GM10248 (cell line): ENCODE measurements at regions not wholly inside any gene's neighbourhood (a gene's known extent, or its start where the extent isn't known, plus 50 kb on each side); places are given as distances from the start of the nearest gene placed in this dataset.

Experiments used
- CTCF ChIA-PET: fragments of 300-600 bp; sonication (Branson Sonifier 250); formaldehyde crosslinking; extraction: SDS; loops from one replicate; lab custom pipeline; 2021; ENCODE audit warnings: antibody characterized with exemption; lab: Yijun Ruan, JAX
- POLR2A ChIA-PET: fragments of 350-650 bp; sonication (Branson Sonifier 250); formaldehyde crosslinking; extraction: SDS; loops from one replicate; lab custom pipeline; 2020; ENCODE audit warnings: antibody characterized with exemption; lab: Yijun Ruan, JAX
- DNase-seq: peaks from one replicate; pipeline ENCODE4 v3.0.0; 2012; ENCODE audit errors: extremely low spot score
- CTCF ChIP-seq: IDR thresholded peaks from 2 replicates; pipeline ENCODE4 v1.5.1; 2012; ENCODE audit warnings: mild to moderate bottlenecking, low read depth; ENCODE audit errors: extremely low read depth, missing control alignments, control extremely low read depth

- ChIA-PET POLR2A (no interaction called here), CTCF (interaction anchor here (0.8 kb wide), 1 partner anchor 8 kb away, joined by 3 read pairs; no protein-coding TSS in a partner anchor)
- TF ChIP-seq CTCF = no peak
- DNase-seq = no peak
Observed at GRCh38 chr18:72638376-72638775, 94.2 kb upstream of the CBLN2 start.

- CTCF ChIA-PET = interaction anchor here (1.7 kb wide), 1 partner anchor 8 kb away, joined by 5 read pairs; no protein-coding TSS in a partner anchor
- no peak for DNase-seq
- POLR2A ChIA-PET = no interaction called here
- TF ChIP-seq CTCF = no peak
Observed at GRCh38 chr18:72637721-72638120, 93.6 kb upstream of the CBLN2 start.

GRCh38 chr18:72637299-72637698 lies 93.2 kb upstream of the CBLN2 start:
- DNase-seq = no peak
- POLR2A ChIA-PET = no interaction called here
- no peak for TF ChIP-seq CTCF
- CTCF ChIA-PET = interaction anchor here (1.7 kb wide), 1 partner anchor 8 kb away, joined by 5 read pairs; no protein-coding TSS in a partner anchor

- no peak for TF ChIP-seq CTCF
- ChIA-PET POLR2A (no interaction called here), CTCF (interaction anchor here (1.7 kb wide), 1 partner anchor 9 kb away, joined by 5 read pairs; no protein-coding TSS in a partner anchor)
- DNase-seq = no peak
Observed at GRCh38 chr18:72636611-72637010, 92.5 kb upstream of the CBLN2 start.

GRCh38 chr18:72634500-72634899 lies 90.4 kb upstream of the CBLN2 start:
- TF ChIP-seq CTCF = no peak
- ChIA-PET CTCF (no interaction called here), POLR2A (no interaction called here)
- no peak for DNase-seq

GRCh38 chr18:72630991-72631390 lies 86.8 kb upstream of the CBLN2 start:
- CTCF ChIA-PET = interaction anchor here (1.2 kb wide), 1 partner anchor 14 kb away, joined by 3 read pairs; no protein-coding TSS in a partner anchor
- TF ChIP-seq CTCF = no peak
- DNase-seq = no peak
- POLR2A ChIA-PET = no interaction called here
